ENCODE measurements at regions not wholly inside any gene's neighbourhood (a gene's known extent, or its start where the extent isn't known, plus 50 kb on each side); places are given as distances from the start of the nearest gene placed in this dataset.

DNA sequence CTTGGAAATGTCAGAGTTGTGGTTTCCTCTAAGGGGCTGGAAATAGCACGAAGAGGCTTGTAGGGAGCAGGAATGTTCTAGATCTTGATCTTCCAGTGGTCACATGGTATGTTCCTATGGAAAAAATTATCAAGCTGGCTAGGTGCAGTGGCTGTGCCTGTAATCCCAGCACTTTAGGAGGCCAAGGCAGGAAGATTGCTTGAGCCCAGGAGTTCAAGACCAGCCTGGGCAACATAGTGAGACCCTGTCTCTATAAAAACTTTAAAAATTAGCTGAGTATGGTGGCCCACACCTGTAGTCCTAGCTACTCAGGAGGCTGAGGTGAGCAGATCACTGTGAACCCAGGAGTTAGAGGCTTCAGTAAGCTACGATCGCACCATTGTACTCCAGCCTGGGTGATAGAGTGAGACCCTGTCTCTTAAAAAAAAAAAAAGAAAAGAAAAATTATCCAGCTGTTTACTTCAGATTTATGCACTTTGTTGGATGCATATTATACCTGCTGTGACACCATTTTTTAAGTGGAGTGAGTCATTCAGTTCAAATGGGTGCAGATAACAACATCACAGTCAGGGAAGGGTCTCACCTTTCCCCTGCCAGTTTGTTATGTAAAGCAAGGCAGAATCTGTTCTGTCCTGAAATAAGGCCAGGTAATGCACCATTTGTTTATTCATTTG is 65.7 kb upstream of the LYRM9 start:
- TF ChIP-seq CTCF (conservative IDR thresholded peaks at IDR 0.05; ENCODE audit: low read depth in 2 of 2) (no peak), POLR2AphosphoS5 (IDR thresholded peaks at IDR 0.05; ENCODE audit: low read depth) (no peak), EZH2phosphoT487 (IDR thresholded peaks at IDR 0.05; ENCODE audit: unreplicated experiment) (no peak), EZH2 (IDR thresholded peaks at IDR 0.05; ENCODE audit: low read depth, unreplicated experiment) (no peak), ZNF114 (CRISPR knock-in tag; IDR thresholded peaks at IDR 0.05) (0 out of 2 replicates have a peak, but pooled peaks have one; percentile 23), JUNB (IDR thresholded peaks at IDR 0.05; ENCODE audit: unreplicated experiment) (no peak), ZNF331 (CRISPR knock-in tag; IDR thresholded peaks at IDR 0.05; ENCODE audit: low read depth) (no peak), CREB1 (CRISPR knock-in tag; IDR thresholded peaks at IDR 0.05; ENCODE audit: low read depth) (no peak), ETS1 (IDR thresholded peaks at IDR 0.05) (no peak), NANOG (IDR thresholded peaks at IDR 0.05; ENCODE audit: borderline replicate concordance) (peak; percentile 65; the same call in 1 of the 2 replicates), STAT1 (IDR thresholded peaks at IDR 0.05; ENCODE audit: unreplicated experiment) (no peak)
- TF ChIP-seq, protein P1, sequence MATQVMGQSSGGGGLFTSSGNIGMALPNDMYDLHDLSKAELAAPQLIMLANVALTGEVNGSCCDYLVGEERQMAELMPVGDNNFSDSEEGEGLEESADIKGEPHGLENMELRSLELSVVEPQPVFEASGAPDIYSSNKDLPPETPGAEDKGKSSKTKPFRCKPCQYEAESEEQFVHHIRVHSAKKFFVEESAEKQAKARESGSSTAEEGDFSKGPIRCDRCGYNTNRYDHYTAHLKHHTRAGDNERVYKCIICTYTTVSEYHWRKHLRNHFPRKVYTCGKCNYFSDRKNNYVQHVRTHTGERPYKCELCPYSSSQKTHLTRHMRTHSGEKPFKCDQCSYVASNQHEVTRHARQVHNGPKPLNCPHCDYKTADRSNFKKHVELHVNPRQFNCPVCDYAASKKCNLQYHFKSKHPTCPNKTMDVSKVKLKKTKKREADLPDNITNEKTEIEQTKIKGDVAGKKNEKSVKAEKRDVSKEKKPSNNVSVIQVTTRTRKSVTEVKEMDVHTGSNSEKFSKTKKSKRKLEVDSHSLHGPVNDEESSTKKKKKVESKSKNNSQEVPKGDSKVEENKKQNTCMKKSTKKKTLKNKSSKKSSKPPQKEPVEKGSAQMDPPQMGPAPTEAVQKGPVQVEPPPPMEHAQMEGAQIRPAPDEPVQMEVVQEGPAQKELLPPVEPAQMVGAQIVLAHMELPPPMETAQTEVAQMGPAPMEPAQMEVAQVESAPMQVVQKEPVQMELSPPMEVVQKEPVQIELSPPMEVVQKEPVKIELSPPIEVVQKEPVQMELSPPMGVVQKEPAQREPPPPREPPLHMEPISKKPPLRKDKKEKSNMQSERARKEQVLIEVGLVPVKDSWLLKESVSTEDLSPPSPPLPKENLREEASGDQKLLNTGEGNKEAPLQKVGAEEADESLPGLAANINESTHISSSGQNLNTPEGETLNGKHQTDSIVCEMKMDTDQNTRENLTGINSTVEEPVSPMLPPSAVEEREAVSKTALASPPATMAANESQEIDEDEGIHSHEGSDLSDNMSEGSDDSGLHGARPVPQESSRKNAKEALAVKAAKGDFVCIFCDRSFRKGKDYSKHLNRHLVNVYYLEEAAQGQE (IDR thresholded peaks at IDR 0.05; ENCODE audit: unreplicated experiment) = no peak
- TF ChIP-seq, protein P2, sequence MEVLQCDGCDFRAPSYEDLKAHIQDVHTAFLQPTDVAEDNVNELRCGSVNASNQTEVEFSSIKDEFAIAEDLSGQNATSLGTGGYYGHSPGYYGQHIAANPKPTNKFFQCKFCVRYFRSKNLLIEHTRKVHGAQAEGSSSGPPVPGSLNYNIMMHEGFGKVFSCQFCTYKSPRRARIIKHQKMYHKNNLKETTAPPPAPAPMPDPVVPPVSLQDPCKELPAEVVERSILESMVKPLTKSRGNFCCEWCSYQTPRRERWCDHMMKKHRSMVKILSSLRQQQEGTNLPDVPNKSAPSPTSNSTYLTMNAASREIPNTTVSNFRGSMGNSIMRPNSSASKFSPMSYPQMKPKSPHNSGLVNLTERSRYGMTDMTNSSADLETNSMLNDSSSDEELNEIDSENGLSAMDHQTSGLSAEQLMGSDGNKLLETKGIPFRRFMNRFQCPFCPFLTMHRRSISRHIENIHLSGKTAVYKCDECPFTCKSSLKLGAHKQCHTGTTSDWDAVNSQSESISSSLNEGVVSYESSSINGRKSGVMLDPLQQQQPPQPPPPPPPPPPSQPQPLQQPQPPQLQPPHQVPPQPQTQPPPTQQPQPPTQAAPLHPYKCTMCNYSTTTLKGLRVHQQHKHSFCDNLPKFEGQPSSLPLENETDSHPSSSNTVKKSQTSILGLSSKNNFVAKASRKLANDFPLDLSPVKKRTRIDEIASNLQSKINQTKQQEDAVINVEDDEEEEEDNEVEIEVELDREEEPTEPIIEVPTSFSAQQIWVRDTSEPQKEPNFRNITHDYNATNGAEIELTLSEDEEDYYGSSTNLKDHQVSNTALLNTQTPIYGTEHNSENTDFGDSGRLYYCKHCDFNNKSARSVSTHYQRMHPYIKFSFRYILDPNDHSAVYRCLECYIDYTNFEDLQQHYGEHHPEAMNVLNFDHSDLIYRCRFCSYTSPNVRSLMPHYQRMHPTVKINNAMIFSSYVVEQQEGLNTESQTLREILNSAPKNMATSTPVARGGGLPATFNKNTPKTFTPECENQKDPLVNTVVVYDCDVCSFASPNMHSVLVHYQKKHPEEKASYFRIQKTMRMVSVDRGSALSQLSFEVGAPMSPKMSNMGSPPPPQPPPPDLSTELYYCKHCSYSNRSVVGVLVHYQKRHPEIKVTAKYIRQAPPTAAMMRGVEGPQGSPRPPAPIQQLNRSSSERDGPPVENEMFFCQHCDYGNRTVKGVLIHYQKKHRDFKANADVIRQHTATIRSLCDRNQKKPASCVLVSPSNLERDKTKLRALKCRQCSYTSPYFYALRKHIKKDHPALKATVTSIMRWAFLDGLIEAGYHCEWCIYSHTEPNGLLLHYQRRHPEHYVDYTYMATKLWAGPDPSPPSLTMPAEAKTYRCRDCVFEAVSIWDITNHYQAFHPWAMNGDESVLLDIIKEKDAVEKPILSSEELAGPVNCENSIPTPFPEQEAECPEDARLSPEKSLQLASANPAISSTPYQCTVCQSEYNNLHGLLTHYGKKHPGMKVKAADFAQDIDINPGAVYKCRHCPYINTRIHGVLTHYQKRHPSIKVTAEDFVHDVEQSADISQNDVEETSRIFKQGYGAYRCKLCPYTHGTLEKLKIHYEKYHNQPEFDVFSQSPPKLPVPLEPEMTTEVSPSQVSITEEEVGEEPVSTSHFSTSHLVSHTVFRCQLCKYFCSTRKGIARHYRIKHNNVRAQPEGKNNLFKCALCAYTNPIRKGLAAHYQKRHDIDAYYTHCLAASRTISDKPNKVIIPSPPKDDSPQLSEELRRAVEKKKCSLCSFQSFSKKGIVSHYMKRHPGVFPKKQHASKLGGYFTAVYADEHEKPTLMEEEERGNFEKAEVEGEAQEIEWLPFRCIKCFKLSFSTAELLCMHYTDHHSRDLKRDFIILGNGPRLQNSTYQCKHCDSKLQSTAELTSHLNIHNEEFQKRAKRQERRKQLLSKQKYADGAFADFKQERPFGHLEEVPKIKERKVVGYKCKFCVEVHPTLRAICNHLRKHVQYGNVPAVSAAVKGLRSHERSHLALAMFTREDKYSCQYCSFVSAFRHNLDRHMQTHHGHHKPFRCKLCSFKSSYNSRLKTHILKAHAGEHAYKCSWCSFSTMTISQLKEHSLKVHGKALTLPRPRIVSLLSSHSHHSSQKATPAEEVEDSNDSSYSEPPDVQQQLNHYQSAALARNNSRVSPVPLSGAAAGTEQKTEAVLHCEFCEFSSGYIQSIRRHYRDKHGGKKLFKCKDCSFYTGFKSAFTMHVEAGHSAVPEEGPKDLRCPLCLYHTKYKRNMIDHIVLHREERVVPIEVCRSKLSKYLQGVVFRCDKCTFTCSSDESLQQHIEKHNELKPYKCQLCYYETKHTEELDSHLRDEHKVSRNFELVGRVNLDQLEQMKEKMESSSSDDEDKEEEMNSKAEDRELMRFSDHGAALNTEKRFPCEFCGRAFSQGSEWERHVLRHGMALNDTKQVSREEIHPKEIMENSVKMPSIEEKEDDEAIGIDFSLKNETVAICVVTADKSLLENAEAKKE (CRISPR knock-in tag; IDR thresholded peaks at IDR 0.05) = no peak
